ENCODE measurements at regions not wholly inside any gene's neighbourhood (a gene's known extent, or its start where the extent isn't known, plus 50 kb on each side); places are given as distances from the start of the nearest gene placed in this dataset.

DNA sequence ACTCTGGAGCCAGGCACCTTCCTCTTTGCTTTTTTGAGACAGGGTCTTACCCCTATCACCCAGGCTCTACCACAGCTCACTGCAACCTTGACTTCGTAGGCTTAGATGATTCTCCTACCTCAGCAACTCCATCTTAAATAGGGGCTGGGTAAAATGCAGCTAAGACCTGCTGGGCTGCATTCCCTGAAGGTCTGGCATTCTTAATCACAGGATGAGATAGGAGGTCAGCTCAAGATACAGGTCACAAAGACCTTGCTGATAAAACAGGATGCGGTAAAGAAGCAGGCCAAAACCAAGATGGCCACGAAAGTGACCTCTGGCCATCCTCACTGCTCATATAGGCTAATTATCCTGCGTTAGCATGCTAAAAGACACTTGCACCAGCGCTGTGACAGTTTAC lies 770.8 kb upstream of the PRKX start:
- TF ChIP-seq, protein P1, sequence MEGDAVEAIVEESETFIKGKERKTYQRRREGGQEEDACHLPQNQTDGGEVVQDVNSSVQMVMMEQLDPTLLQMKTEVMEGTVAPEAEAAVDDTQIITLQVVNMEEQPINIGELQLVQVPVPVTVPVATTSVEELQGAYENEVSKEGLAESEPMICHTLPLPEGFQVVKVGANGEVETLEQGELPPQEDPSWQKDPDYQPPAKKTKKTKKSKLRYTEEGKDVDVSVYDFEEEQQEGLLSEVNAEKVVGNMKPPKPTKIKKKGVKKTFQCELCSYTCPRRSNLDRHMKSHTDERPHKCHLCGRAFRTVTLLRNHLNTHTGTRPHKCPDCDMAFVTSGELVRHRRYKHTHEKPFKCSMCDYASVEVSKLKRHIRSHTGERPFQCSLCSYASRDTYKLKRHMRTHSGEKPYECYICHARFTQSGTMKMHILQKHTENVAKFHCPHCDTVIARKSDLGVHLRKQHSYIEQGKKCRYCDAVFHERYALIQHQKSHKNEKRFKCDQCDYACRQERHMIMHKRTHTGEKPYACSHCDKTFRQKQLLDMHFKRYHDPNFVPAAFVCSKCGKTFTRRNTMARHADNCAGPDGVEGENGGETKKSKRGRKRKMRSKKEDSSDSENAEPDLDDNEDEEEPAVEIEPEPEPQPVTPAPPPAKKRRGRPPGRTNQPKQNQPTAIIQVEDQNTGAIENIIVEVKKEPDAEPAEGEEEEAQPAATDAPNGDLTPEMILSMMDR (IDR thresholded peaks at IDR 0.05), result no peak
- TF ChIP-seq POLR2AphosphoS5 (IDR thresholded peaks at IDR 0.05) (no peak), POLR2A (IDR thresholded peaks at IDR 0.05; ENCODE audit: low read depth) (no peak)
